Fibroblast of lung (primary cell): ENCODE measurements at regions not wholly inside any gene's neighbourhood (a gene's known extent, or its start where the extent isn't known, plus 50 kb on each side); places are given as distances from the start of the nearest gene placed in this dataset.
"Not testable (repeated sequence)": the region's sequence is repeated elsewhere in the genome, so short reads cannot be mapped to it uniquely, and the experiment has no call there.

Experiments used
- CTCF ChIP-seq, 2 donors: IDR thresholded peaks in 1 of 2; conservative IDR thresholded peaks in 1 of 2; 1 replicate in 1 of 2; 2 replicates in 1 of 2; pipeline ENCODE4 v1.5.1; 2011 to 2012; ENCODE audit warnings: low read length in 2 of 2, control low read depth in 1 of 2, inconsistent platforms in 1 of 2, low read depth in 1 of 2, mild to moderate bottlenecking in 1 of 2
- EZH2 ChIP-seq: IDR thresholded peaks from 2 replicates; pipeline ENCODE4 v1.5.1; 2012; ENCODE audit warnings: low read length, control low read depth, mild to moderate bottlenecking; ENCODE audit errors: missing control alignments

GRCh38 chr11:67845296-67845695, 158.6 kb downstream of the UNC93B1 start:
- not testable (repeated sequence) for TF ChIP-seq EZH2; CTCF (conservative IDR thresholded peaks at IDR 0.05 in 1 of 2, IDR thresholded peaks at IDR 0.05 in 1 of 2; ENCODE audit: low read depth in 1 of 2, low read length in 2 of 2)
